ENCODE measurements at regions not wholly inside any gene's neighbourhood (a gene's known extent, or its start where the extent isn't known, plus 50 kb on each side); places are given as distances from the start of the nearest gene placed in this dataset.

GRCh38 chr1:82962658-82963057 lies 1036.3 kb downstream of the TTLL7 start:
- DNase-seq (ENCODE audit: low read depth in 2 of 2): no peak

GRCh38 chr1:82950606-82951200 lies 1048.2 kb downstream of the TTLL7 start:
- DNase-seq (ENCODE audit: low read depth in 2 of 2): no peak

- no peak for DNase-seq (ENCODE audit: low read depth in 2 of 2)
Measured at GRCh38 chr1:82948386-82948785, 1050.5 kb downstream of the TTLL7 start.

- no peak for DNase-seq (ENCODE audit: low read depth in 2 of 2)
Measured at GRCh38 chr1:82947278-82947677, 1051.7 kb downstream of the TTLL7 start.

GRCh38 chr1:82946096-82946605 lies 1052.8 kb downstream of the TTLL7 start:
- no peak for DNase-seq (ENCODE audit: low read depth in 2 of 2)

- DNase-seq (ENCODE audit: low read depth in 2 of 2): no peak
Measured at GRCh38 chr1:82944822-82945221, 1054.1 kb downstream of the TTLL7 start.

- DNase-seq (ENCODE audit: low read depth in 2 of 2): no peak
Measured at GRCh38 chr1:82934074-82934473, 1064.9 kb downstream of the TTLL7 start.

- DNase-seq (ENCODE audit: low read depth in 2 of 2): no peak
Measured at GRCh38 chr1:82932727-82933126, 1066.2 kb downstream of the TTLL7 start.

GRCh38 chr1:82932207-82932606 lies 1066.7 kb downstream of the TTLL7 start:
- no peak for DNase-seq (ENCODE audit: low read depth in 2 of 2)

GRCh38 chr1:82931006-82931405 lies 1067.9 kb downstream of the TTLL7 start:
- no peak for DNase-seq (ENCODE audit: low read depth in 2 of 2)

- DNase-seq (ENCODE audit: low read depth in 2 of 2): no peak
Measured at GRCh38 chr1:82927753-82928152, 1071.2 kb downstream of the TTLL7 start.

- DNase-seq (ENCODE audit: low read depth in 2 of 2): no peak
Measured at GRCh38 chr1:82924666-82925065, 1074.3 kb downstream of the TTLL7 start.

- no peak for DNase-seq (ENCODE audit: low read depth in 2 of 2)
Measured at GRCh38 chr1:82923931-82924330, 1075.0 kb downstream of the TTLL7 start.

- DNase-seq (ENCODE audit: low read depth in 2 of 2): no peak
Measured at GRCh38 chr1:82921759-82922158, 1077.2 kb downstream of the TTLL7 start.

GRCh38 chr1:82920418-82921248 lies 1078.3 kb downstream of the TTLL7 start:
- DNase-seq (ENCODE audit: low read depth in 2 of 2): no peak

GRCh38 chr1:82919837-82920236 lies 1079.1 kb downstream of the TTLL7 start:
- DNase-seq (ENCODE audit: low read depth in 2 of 2): no peak

GRCh38 chr1:82907313-82907712 lies 1091.6 kb downstream of the TTLL7 start:
- DNase-seq (ENCODE audit: low read depth in 2 of 2): no peak

- DNase-seq (ENCODE audit: low read depth in 2 of 2): no peak
Measured at GRCh38 chr1:82903626-82904025, 1095.3 kb downstream of the TTLL7 start.

GRCh38 chr1:82901561-82901960 lies 1097.4 kb downstream of the TTLL7 start:
- no peak for DNase-seq (ENCODE audit: low read depth in 2 of 2)

GRCh38 chr1:82901118-82901517 lies 1097.8 kb downstream of the TTLL7 start:
- no peak for DNase-seq (ENCODE audit: low read depth in 2 of 2)

- no peak for DNase-seq (ENCODE audit: low read depth in 2 of 2)
Measured at GRCh38 chr1:82899017-82899416, 1098.3 kb downstream of the ADGRL2 start.

GRCh38 chr1:82897549-82897948 lies 1096.8 kb downstream of the ADGRL2 start:
- no peak for DNase-seq (ENCODE audit: low read depth in 2 of 2)

GRCh38 chr1:82896036-82896435 lies 1095.3 kb downstream of the ADGRL2 start:
- DNase-seq (ENCODE audit: low read depth in 2 of 2): no peak

All from stimulated activated CD4-positive, alpha-beta T cell treated with anti-CD3 and anti-CD28 coated beads, Interleukin-1b, Interleukin-23, amount 100 ng/mL, for 1 hour (primary cell).